Right hindlimb (tissue), 1 donor: ENCODE measurements at regions not wholly inside any gene's neighbourhood (a gene's known extent, or its start where the extent isn't known, plus 50 kb on each side); places are given as distances from the start of the nearest gene placed in this dataset.

Experiments
- DNase-seq: peaks from one replicate; pipeline ENCODE4 v3.0.0-alpha.2; 2018

- DNase-seq: no peak
These were observed 180.6 kb upstream of the MYL2 start for GRCh38 chr12:111101003-111101402.

- no peak for DNase-seq
These were observed 180.2 kb upstream of the MYL2 start for GRCh38 chr12:111100554-111100953.

GRCh38 chr12:111100003-111100402, 179.6 kb upstream of the MYL2 start:
- no peak for DNase-seq

GRCh38 chr12:111099186-111099585, 178.8 kb upstream of the MYL2 start:
- DNase-seq: no peak

GRCh38 chr12:111094157-111095010, 174.0 kb upstream of the MYL2 start:
- no peak for DNase-seq

- DNase-seq: no peak
These were observed 173.2 kb upstream of the MYL2 start for GRCh38 chr12:111093428-111094142.

- no peak for DNase-seq
These were observed 170.7 kb upstream of the MYL2 start for GRCh38 chr12:111091051-111091450.

GRCh38 chr12:111089616-111090015, 169.2 kb upstream of the MYL2 start:
- no peak for DNase-seq

- DNase-seq: no peak
These were observed 168.0 kb upstream of the MYL2 start for GRCh38 chr12:111088409-111088808.

GRCh38 chr12:111086947-111087700, 166.7 kb upstream of the MYL2 start:
- DNase-seq: no peak

GRCh38 chr12:111085096-111085495, 164.7 kb upstream of the MYL2 start:
- no peak for DNase-seq

- DNase-seq: no peak
These were observed 164.2 kb upstream of the MYL2 start for GRCh38 chr12:111084605-111085004.

- DNase-seq: no peak
These were observed 163.8 kb upstream of the MYL2 start for GRCh38 chr12:111084158-111084557.

GRCh38 chr12:111081600-111081999, 161.2 kb upstream of the MYL2 start:
- DNase-seq: no peak

- no peak for DNase-seq
These were observed 158.4 kb upstream of the MYL2 start for GRCh38 chr12:111078731-111079130.

GRCh38 chr12:111076611-111077451, 156.5 kb upstream of the MYL2 start:
- DNase-seq: no peak

GRCh38 chr12:111076199-111076598, 155.8 kb upstream of the MYL2 start:
- DNase-seq: no peak

- no peak for DNase-seq
These were observed 154.6 kb upstream of the MYL2 start for GRCh38 chr12:111074965-111075364.

- DNase-seq: no peak
These were observed 154.2 kb upstream of the MYL2 start for GRCh38 chr12:111074559-111074958.

GRCh38 chr12:111073370-111073769, 153.0 kb upstream of the MYL2 start:
- DNase-seq: no peak

- DNase-seq: no peak
These were observed 151.9 kb upstream of the MYL2 start for GRCh38 chr12:111072299-111072698.

- no peak for DNase-seq
These were observed 149.5 kb upstream of the MYL2 start for GRCh38 chr12:111069886-111070285.

GRCh38 chr12:111068290-111068689, 147.9 kb upstream of the MYL2 start:
- DNase-seq: no peak
